Esophagus squamous epithelium (tissue), 5 donors: ENCODE measurements at regions not wholly inside any gene's neighbourhood (a gene's known extent, or its start where the extent isn't known, plus 50 kb on each side); places are given as distances from the start of the nearest gene placed in this dataset.

ENCODE experiments used
- DNase-seq: peaks from one replicate; lab custom pipeline; 2025; lab: John Stamatoyannopoulos, UW
- H3K27ac ChIP-seq, 4 donors: fragments of 200-600 bp; sonication (generic); one replicate each; pipeline ENCODE4 v1.5.1; 2016 to 2019; ENCODE audit warnings: mild to moderate bottlenecking in 1 of 4
- H3K27me3 ChIP-seq, 4 donors: fragments of 200-600 bp; sonication (generic); 1 replicate in 3 of 4; 2 replicates in 1 of 4; pipeline versions ENCODE4 v1.5.1 to v1.6.0; 2017 to 2021; ENCODE audit warnings: antibody characterized with exemption in 1 of 4
- H3K36me3 ChIP-seq, 3 donors: fragments of 200-600 bp; sonication (generic); one replicate each; pipeline ENCODE4 v1.5.1; 2016 to 2019
- H3K4me1 ChIP-seq, 3 donors: fragments of 200-600 bp; sonication (generic); one replicate each; pipeline ENCODE4 v1.5.1; 2017 to 2019
- H3K4me3 ChIP-seq, 4 donors: fragments of 200-600 bp; sonication (generic); 1 replicate in 3 of 4; 2 replicates in 1 of 4; pipeline ENCODE4 v1.5.1; 2016 to 2019; ENCODE audit warnings: mild to moderate bottlenecking in 2 of 4, moderate library complexity in 1 of 4
- H3K9me3 ChIP-seq, 3 donors: fragments of 200-600 bp; sonication (generic); one replicate each; pipeline ENCODE4 v1.5.1; 2016 to 2019
- POLR2A ChIP-seq, 4 donors: fragments of 450-650 bp; IDR thresholded peaks; one replicate each; pipeline ENCODE4 v1.6.1; 2017; ENCODE audit warnings: antibody characterized with exemption in 4 of 4, mild to moderate bottlenecking in 4 of 4, moderate library complexity in 3 of 4
- WGBS, 2 donors: methylation state at CpG; one replicate each; pipeline ENCODE4 v1.1.5; 2018; 5-methylcytosine and 5-hydroxymethylcytosine counted together
- intact Hi-C: fragments of 100-400 bp; cut with DNase I; formaldehyde crosslinking; loops from one replicate; pipeline ENCODE4 v1.15.0; 2022
- TF ChIP-seq, protein P1 (sequence below), 6 experiments: fragments of 450-650 bp in 4 of 6; fragments of 200-600 bp in 2 of 6; sonication (generic) in 2 of 6; IDR thresholded peaks; one replicate each; pipeline ENCODE4 v1.5.1; 2016 to 2019; ENCODE audit warnings: antibody characterized with exemption in 6 of 6, mild to moderate bottlenecking in 4 of 6, moderate library complexity in 4 of 6
- donor health status: DM: yes; HTN: yes; CAD: no.

DNA sequence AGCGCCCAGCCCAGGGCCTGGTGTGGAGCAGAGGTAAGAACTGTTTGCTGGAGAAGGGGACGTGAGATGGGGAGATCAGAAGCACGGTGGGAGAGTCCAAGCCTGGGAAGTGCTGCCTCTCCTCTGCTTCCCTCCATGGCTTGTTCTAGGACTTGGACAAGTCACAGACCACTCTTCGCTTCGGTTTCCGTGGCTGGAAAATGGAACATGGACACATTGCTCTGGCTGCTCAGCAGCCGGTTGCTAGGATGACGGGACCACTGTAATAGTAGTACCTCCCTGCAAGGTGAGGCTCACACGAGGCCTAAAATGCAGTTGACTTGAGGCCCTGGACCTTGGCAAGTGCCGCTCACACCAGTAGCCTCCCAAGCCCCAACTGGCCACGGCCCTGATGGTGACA, 175.8 kb upstream of the FSTL4 start:
- Histone ChIP-seq H3K4me3 (no peak overlapping the region), H3K27ac (no peak overlapping the region), H3K27me3 (peaks cover 0 to 11% (median 0%) of the 10 kb centered on the region in 4 donors), H3K36me3 (no peaks in the 10 kb centered on the region), H3K9me3 (no peaks in the 10 kb centered on the region), H3K4me1 (no peaks in the 10 kb centered on the region)
- DNase-seq: no peak
- 87 to 95% methylated on average over 8 of the region's 11 CpGs for WGBS, 2 donors
- intact Hi-C loops: no loop called here
- TF ChIP-seq, protein P1, sequence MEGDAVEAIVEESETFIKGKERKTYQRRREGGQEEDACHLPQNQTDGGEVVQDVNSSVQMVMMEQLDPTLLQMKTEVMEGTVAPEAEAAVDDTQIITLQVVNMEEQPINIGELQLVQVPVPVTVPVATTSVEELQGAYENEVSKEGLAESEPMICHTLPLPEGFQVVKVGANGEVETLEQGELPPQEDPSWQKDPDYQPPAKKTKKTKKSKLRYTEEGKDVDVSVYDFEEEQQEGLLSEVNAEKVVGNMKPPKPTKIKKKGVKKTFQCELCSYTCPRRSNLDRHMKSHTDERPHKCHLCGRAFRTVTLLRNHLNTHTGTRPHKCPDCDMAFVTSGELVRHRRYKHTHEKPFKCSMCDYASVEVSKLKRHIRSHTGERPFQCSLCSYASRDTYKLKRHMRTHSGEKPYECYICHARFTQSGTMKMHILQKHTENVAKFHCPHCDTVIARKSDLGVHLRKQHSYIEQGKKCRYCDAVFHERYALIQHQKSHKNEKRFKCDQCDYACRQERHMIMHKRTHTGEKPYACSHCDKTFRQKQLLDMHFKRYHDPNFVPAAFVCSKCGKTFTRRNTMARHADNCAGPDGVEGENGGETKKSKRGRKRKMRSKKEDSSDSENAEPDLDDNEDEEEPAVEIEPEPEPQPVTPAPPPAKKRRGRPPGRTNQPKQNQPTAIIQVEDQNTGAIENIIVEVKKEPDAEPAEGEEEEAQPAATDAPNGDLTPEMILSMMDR (IDR thresholded peaks at IDR 0.05): no peak
- TF ChIP-seq POLR2A (IDR thresholded peaks at IDR 0.05): no peak

DNA sequence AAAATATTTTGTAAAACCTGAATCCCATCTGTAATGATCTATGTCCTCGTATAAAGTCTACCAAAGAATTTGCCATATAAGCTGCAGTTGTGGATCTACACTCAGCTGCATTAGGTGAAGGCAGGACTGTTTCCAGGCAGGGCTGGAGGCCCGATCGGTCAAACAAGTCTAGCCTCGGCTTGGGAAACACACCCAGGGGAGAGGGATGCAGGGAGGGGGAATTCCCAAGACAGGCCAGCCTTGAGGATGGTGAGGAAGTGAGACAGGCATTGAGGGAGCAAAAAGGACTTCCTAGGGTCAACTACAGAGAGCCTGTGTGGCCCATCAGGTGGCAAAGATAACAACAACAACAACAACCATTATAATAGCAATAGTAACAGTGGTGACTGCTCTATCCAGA, 174.1 kb upstream of the FSTL4 start:
- no peaks in the 10 kb centered on the region for H3K36me3 ChIP-seq
- intact Hi-C loops: no loop called here
- no peak for TF ChIP-seq POLR2A (IDR thresholded peaks at IDR 0.05)
- TF ChIP-seq, protein P1 (IDR thresholded peaks at IDR 0.05): no peak
- peaks cover 0 to 5% (median 0%) of the 10 kb centered on the region in 4 donors for H3K27me3 ChIP-seq
- no peak for DNase-seq
- H3K9me3 ChIP-seq: no peaks in the 10 kb centered on the region
- WGBS, 2 donors: 53 to 86% methylated on average over 3 to 4 of the region's 4 CpGs
- H3K27ac ChIP-seq: no peak overlapping the region
- no peak overlapping the region for H3K4me3 ChIP-seq
- H3K4me1 ChIP-seq: no peaks in the 10 kb centered on the region

DNA sequence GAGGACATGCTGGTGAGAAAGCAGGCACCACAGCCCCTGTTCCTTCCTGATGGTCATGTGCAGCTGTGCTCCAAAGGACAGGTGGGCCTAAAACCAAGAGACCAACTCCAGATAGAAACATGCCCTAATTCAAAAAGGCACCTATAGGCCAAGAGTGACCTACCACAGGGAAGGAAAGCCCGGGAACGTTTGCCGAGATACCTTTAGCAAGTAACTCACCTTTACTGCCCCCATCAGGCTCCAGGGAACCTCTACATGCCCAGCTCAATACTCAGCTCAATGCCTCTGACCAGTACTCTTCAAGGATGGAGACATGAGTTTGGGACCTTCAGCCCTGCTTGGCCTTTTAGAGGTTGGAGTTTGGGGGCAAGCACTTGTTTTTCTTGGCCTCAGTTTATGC, 172.8 kb upstream of the FSTL4 start:
- 66 to 79% methylated on average over 3 of the region's 3 CpGs for WGBS, 2 donors
- intact Hi-C loops: no loop called here

DNA sequence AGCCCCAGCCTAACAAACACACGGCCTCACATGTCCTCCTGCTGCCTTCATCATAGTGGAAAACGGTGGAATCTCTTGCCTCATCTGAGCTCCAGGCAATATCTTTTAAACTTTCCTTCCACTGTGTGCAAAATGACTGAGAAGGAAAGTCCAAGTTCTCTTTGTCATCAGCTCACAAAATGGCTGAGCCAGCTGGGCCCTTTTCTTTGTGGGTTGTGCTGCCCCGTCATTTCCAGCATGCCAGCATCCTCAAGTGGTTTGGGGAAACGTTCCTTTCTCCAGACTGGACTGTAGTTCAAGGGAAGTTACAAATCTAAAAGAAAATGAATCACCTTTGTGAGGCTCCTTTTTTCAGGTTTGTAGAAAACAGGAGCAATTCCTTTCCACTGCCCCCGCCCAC, 171.1 kb upstream of the FSTL4 start:
- Histone ChIP-seq H3K4me1 (no peaks in the 10 kb centered on the region), H3K9me3 (no peaks in the 10 kb centered on the region), H3K27ac (no peak overlapping the region), H3K4me3 (no peak overlapping the region), H3K27me3 (no peaks in the 10 kb centered on the region), H3K36me3 (no peaks in the 10 kb centered on the region)
- intact Hi-C loops: no loop called here
- no peak for DNase-seq
- TF ChIP-seq, protein P1 (IDR thresholded peaks at IDR 0.05): no peak
- no peak for TF ChIP-seq POLR2A (IDR thresholded peaks at IDR 0.05)
- 60 to 64% methylated on average over 4 to 5 of the region's 5 CpGs for WGBS, 2 donors

More for the DNA sequence above, 172.8 kb upstream of the FSTL4 start:
- Histone ChIP-seq H3K27me3 (no peaks in the 10 kb centered on the region), H3K4me3 (no peak overlapping the region), H3K36me3 (no peaks in the 10 kb centered on the region), H3K4me1 (no peaks in the 10 kb centered on the region), H3K9me3 (no peaks in the 10 kb centered on the region), H3K27ac (no peak overlapping the region)
- TF ChIP-seq, protein P1 (IDR thresholded peaks at IDR 0.05): no peak
- TF ChIP-seq POLR2A (IDR thresholded peaks at IDR 0.05): no peak
- no peak for DNase-seq

DNA sequence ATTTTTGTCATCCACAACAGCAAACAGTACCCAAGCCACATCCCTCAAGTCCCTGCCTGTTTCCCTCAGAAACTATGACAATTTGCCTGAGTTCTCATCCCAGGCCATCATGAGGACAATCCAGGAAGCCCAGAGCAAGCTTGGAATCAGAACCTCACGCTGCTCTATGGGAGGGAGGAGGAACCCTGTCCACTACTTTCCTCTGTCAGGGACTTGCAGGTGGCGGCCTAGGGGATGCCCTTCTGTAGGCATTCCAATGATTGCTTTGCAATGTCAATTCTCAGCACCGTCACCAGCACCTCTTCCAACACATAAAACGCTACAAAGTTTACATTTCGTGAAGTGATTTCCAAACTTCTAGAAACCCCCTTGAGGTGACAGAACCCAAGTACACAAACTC, 170.4 kb upstream of the FSTL4 start:
- intact Hi-C loops: no loop called here
- DNase-seq: no peak
- no peak overlapping the region for H3K4me3 ChIP-seq

More for the DNA sequence above, 170.4 kb upstream of the FSTL4 start:
- no peaks in the 10 kb centered on the region for H3K27me3 ChIP-seq
- no peaks in the 10 kb centered on the region for H3K4me1 ChIP-seq
- H3K9me3 ChIP-seq: no peaks in the 10 kb centered on the region
- WGBS, 2 donors: 77 to 89% methylated on average over 5 of the region's 5 CpGs
- H3K27ac ChIP-seq: no peak overlapping the region
- no peaks in the 10 kb centered on the region for H3K36me3 ChIP-seq
- TF ChIP-seq POLR2A (IDR thresholded peaks at IDR 0.05): no peak
- TF ChIP-seq, protein P1 (IDR thresholded peaks at IDR 0.05): no peak
